SK-N-SH (cell line): ENCODE measurements at regions not wholly inside any gene's neighbourhood (a gene's known extent, or its start where the extent isn't known, plus 50 kb on each side); places are given as distances from the start of the nearest gene placed in this dataset.

Experiments used
- CTCF ChIP-seq: fragments of 200-600 bp; sonication (generic); IDR thresholded peaks from 2 replicates; pipeline ENCODE4 v1.6.1; 2017; ENCODE audit warnings: antibody characterized with exemption, mild to moderate bottlenecking, moderate library complexity
- EZH2phosphoT487 ChIP-seq: fragments of 200-600 bp; sonication (generic); IDR thresholded peaks from 2 replicates; pipeline ENCODE4 v1.6.1; 2017; ENCODE audit warnings: low read depth, mixed run types, mild to moderate bottlenecking, antibody characterized with exemption, moderate library complexity, borderline replicate concordance
- FOSL2 ChIP-seq: IDR thresholded peaks from 2 replicates; pipeline ENCODE4 v1.4.0; 2012; ENCODE audit warnings: low read depth, mild to moderate bottlenecking, moderate library complexity, borderline replicate concordance
- FOXJ3 ChIP-seq: sonication (generic); formaldehyde crosslinking; IDR thresholded peaks from 2 replicates; pipeline ENCODE4 v1.5.1; 2020; ENCODE audit warnings: mild to moderate bottlenecking, missing genetic modification reagents
- GABPA ChIP-seq: IDR thresholded peaks from 2 replicates; pipeline ENCODE4 v1.4.0; 2012; ENCODE audit warnings: low read depth, mild to moderate bottlenecking
- IRF3 ChIP-seq: fragments of 150-350 bp; IDR thresholded peaks from 2 replicates; pipeline ENCODE4 v1.6.1; 2016; ENCODE audit warnings: mild to moderate bottlenecking, low read depth, low read length
- JUND ChIP-seq: IDR thresholded peaks from 2 replicates; pipeline ENCODE4 v1.4.0; 2012
- NFIC ChIP-seq: IDR thresholded peaks from 2 replicates; pipeline ENCODE4 v1.4.0; 2012; ENCODE audit warnings: borderline replicate concordance
- POLR2AphosphoS5 ChIP-seq: IDR thresholded peaks from 2 replicates; pipeline ENCODE4 v1.6.1; 2012; ENCODE audit warnings: low read depth, low read length
- RFX5 ChIP-seq: IDR thresholded peaks from 2 replicates; pipeline ENCODE4 v1.6.1; 2012; ENCODE audit warnings: mild to moderate bottlenecking, improper control_type of control experiment, low read length
- SIN3A ChIP-seq: IDR thresholded peaks from 2 replicates; pipeline ENCODE4 v1.6.1; 2012; ENCODE audit warnings: low read depth, mild to moderate bottlenecking, low read length, moderate library complexity, borderline replicate concordance
- TEAD4 ChIP-seq: IDR thresholded peaks from 2 replicates; pipeline ENCODE4 v1.4.0; 2012; ENCODE audit warnings: mild to moderate bottlenecking, borderline replicate concordance; ENCODE audit not compliant: insufficient read depth
- USF2 ChIP-seq: fragments of 150-350 bp; IDR thresholded peaks from 2 replicates; pipeline ENCODE4 v1.6.1; 2017; ENCODE audit warnings: antibody characterized with exemption, low read length, low read depth, borderline replicate concordance

- TF ChIP-seq RFX5 (no peak), CTCF (no peak), FOSL2 (no peak), NFIC (no peak), TEAD4 (no peak), EZH2phosphoT487 (no peak), USF2 (no peak), FOXJ3 (CRISPR knock-in tag) (no peak), IRF3 (no peak), JUND (no peak), SIN3A (no peak), POLR2AphosphoS5 (no peak), GABPA (no peak)
Observed at GRCh38 chr12:105485321-105485910, 154.9 kb downstream of the C12orf75 start.
